GM12875 (cell line): ENCODE measurements at regions not wholly inside any gene's neighbourhood (a gene's known extent, or its start where the extent isn't known, plus 50 kb on each side); places are given as distances from the start of the nearest gene placed in this dataset.

Experiments
- H3K4me3 ChIP-seq: one replicate; pipeline ENCODE4 v1.5.1; 2011; ENCODE audit warnings: low read depth, low read length, control low read depth
- TF ChIP-seq, protein P1 (sequence below): IDR thresholded peaks from 2 replicates; pipeline ENCODE4 v1.5.1; 2011; ENCODE audit warnings: low read depth, mild to moderate bottlenecking, control low read depth, inconsistent platforms, low read length, moderate library complexity, borderline replicate concordance; ENCODE audit not compliant: insufficient read depth

GRCh38 chr7:131961054-131961680 lies 404.7 kb upstream of the PODXL start:
- H3K4me3 ChIP-seq: no peak overlapping the region
- TF ChIP-seq, protein P1, sequence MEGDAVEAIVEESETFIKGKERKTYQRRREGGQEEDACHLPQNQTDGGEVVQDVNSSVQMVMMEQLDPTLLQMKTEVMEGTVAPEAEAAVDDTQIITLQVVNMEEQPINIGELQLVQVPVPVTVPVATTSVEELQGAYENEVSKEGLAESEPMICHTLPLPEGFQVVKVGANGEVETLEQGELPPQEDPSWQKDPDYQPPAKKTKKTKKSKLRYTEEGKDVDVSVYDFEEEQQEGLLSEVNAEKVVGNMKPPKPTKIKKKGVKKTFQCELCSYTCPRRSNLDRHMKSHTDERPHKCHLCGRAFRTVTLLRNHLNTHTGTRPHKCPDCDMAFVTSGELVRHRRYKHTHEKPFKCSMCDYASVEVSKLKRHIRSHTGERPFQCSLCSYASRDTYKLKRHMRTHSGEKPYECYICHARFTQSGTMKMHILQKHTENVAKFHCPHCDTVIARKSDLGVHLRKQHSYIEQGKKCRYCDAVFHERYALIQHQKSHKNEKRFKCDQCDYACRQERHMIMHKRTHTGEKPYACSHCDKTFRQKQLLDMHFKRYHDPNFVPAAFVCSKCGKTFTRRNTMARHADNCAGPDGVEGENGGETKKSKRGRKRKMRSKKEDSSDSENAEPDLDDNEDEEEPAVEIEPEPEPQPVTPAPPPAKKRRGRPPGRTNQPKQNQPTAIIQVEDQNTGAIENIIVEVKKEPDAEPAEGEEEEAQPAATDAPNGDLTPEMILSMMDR: no peak

GRCh38 chr7:131959106-131959812 lies 402.8 kb upstream of the PODXL start:
- TF ChIP-seq, protein P1: no peak

DNA sequence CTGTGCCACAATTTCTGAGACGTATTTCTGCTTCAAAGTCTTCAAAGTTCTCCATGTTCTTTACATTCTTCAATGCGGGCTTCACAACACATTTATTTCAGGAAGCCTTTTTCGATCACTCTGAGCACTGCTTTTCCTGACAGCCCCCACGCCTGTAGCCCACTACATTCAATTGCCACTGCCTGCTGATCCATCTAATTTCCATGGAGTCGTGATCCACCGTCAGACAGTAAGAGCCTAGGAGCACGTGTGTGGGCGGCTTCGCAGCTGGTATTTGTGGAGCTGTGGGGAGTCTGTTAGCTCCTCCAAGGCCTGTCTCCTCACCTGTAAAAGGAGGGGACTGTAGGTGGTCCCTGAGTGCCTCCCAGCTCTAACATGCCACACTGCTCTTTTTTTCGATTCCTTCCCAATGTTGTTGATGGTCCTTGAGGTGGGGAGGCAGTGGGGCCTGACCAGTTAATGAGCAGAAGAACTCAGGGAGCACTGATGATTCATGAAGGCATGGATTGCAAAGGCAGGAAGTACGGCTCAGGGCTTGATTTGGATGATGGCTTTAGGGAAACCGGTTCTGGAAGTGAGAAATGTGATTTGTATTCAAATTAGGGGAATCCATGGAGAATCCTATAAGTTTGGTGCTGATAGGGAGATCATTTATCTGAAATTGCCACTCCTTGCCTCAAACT lies 401.1 kb upstream of the PODXL start:
- H3K4me3 ChIP-seq: no peak overlapping the region
- TF ChIP-seq, protein P1: no peak

More at GRCh38 chr7:131959106-131959812, 402.8 kb upstream of the PODXL start:
- no peak overlapping the region for H3K4me3 ChIP-seq

DNA sequence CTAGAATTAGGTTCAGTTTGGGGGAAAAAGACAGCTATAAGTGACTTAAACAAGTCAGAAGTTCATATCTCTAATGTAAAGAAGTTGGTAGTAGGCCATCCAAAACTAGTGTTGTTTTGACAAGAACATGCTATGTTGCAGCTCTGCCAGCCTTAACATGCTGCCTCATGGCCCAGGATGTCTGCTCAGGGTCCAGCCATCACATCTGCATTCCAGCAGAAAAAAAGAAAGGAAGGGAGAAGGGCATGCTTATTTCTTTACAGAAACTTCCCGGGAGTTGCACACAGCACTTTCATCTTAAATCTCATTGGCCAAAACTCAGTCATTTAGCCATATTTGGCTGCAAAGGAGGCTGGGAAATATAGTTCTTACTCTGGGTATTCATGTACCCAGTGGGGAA lies 400.4 kb upstream of the PODXL start:
- TF ChIP-seq, protein P1: no peak
- H3K4me3 ChIP-seq: no peak overlapping the region

GRCh38 chr7:131955679-131956078 lies 399.3 kb upstream of the PODXL start:
- TF ChIP-seq, protein P1: no peak
- no peak overlapping the region for H3K4me3 ChIP-seq

DNA sequence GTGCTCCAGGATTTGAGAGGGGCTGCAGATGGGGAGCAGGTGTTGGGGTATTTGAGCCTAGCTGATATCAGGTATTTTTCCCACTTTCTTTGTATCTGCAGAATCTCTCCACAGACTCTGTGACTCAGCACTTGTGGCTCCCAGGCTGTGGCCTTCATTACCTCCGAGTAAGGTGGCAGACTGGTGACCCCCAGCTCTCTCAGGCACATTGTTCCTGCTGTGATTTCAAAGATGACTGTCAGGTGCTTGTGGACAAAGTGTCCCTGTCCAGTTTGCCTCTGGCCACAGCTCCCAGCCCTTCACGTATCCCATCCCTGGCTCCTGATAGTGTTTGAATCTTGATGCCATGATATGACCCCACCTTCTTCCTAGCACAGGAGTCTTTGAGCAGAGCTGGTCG lies 396.8 kb upstream of the PODXL start:
- no peak overlapping the region for H3K4me3 ChIP-seq
- TF ChIP-seq, protein P1: no peak
